ENCODE measurements at regions not wholly inside any gene's neighbourhood (a gene's known extent, or its start where the extent isn't known, plus 50 kb on each side); places are given as distances from the start of the nearest gene placed in this dataset.

DNA sequence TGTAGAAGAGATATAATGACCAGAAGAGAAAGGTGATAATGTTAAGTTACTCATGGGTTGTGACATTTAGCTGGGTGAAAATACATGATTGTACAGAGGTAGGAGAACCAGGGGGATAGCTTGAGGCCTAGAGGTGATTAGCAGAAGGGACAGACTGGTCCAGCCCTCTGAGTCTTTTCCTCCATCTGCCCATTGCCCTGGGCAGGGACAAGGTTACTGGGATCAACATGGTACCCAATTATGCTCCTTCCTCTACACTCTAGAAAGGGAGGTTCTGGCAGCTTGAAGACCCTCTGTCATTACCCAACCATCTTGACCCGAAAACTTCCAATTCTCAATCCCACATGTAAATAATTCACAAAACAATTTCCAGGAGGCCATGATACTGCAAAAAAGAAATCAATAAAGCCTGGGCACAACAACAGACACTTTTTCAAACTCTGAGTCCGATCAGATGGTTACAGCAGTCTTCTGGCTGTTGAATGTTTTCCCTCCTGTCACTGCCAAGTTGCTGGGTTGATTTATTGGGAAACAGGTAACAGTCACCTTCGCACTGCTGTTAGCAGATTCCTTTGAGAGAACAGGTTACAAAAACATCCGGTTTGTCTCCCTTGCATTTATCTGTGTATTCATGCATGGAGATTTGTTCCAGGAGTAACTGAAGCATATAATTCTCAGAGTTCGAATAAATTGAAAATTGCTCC is 239.1 kb upstream of the HTR2A start:
- H3K9me3 Mint-ChIP-seq, result no peaks in the 10 kb centered on the region
- no peak for ATAC-seq (replicated peaks)
- H3K36me3 Mint-ChIP-seq (ENCODE audit: low read depth), result no peaks in the 10 kb centered on the region
- H3K4me3 Mint-ChIP-seq, result no peak overlapping the region
- no peaks in the 10 kb centered on the region for H3K4me1 Mint-ChIP-seq
- H3K27me3 Mint-ChIP-seq, result peaks cover 9% of the 10 kb centered on the region
- H3K27ac Mint-ChIP-seq, result no peak overlapping the region

- H3K4me3 Mint-ChIP-seq, result no peak overlapping the region
- H3K27ac Mint-ChIP-seq, result no peak overlapping the region
- ATAC-seq (replicated peaks), result no peak
- H3K36me3 Mint-ChIP-seq (ENCODE audit: low read depth), result no peaks in the 10 kb centered on the region
- H3K27me3 Mint-ChIP-seq, result peaks cover 4% of the 10 kb centered on the region
- H3K4me1 Mint-ChIP-seq, result no peaks in the 10 kb centered on the region
- H3K9me3 Mint-ChIP-seq, result no peaks in the 10 kb centered on the region
Observed at GRCh38 chr13:47134939-47135489, 238.2 kb upstream of the HTR2A start.

DNA sequence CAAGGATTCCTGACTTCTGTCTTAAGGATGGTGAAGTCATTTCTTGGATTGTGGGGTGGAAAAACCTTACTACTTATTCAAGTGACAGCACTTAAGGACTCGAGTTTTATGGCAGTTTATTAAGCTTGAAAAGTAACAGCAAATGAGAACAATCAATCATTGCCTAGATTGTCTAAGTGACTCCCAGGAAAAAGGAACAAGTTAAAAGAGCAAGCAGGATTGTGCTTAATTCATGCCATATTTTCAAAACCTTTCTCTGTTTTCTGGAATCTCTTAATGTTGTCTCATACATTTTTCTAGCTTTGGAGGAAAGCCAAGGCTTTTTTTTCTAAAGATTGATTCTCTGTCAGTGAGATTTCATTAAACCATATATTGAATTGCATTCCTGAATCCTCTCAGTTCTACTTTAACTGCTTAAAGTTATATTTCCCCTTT is 236.2 kb upstream of the HTR2A start:
- no peak overlapping the region for H3K4me3 Mint-ChIP-seq
- H3K27ac Mint-ChIP-seq, result no peak overlapping the region
- H3K9me3 Mint-ChIP-seq, result no peaks in the 10 kb centered on the region
- no peaks in the 10 kb centered on the region for H3K4me1 Mint-ChIP-seq
- peaks cover 10% of the 10 kb centered on the region for H3K27me3 Mint-ChIP-seq
- no peaks in the 10 kb centered on the region for H3K36me3 Mint-ChIP-seq (ENCODE audit: low read depth)
- no peak for ATAC-seq (replicated peaks)

DNA sequence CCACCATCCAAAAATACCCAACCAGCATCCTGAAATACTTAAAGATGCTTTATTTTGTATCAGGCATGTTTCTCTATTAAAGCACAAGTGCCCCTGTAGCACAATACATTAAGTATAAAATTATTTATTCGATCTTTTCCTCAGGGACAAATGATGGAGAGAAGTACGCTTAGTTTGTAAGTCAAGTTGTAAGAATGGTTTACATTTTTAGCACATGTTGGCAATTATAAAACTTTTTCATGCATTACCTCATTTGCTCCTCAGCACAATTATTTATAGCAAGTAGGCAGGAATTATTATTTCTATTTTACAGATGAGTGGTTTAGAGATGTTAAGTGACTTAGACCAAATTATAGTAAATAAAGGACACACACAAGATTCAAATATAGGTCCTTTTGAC is 232.6 kb upstream of the HTR2A start:
- Mint-ChIP-seq H3K36me3 (ENCODE audit: low read depth) (no peaks in the 10 kb centered on the region), H3K4me1 (no peaks in the 10 kb centered on the region), H3K27me3 (peaks cover 10% of the 10 kb centered on the region), H3K9me3 (no peaks in the 10 kb centered on the region), H3K4me3 (no peak overlapping the region), H3K27ac (no peak overlapping the region)
- no peak for ATAC-seq (replicated peaks)

DNA sequence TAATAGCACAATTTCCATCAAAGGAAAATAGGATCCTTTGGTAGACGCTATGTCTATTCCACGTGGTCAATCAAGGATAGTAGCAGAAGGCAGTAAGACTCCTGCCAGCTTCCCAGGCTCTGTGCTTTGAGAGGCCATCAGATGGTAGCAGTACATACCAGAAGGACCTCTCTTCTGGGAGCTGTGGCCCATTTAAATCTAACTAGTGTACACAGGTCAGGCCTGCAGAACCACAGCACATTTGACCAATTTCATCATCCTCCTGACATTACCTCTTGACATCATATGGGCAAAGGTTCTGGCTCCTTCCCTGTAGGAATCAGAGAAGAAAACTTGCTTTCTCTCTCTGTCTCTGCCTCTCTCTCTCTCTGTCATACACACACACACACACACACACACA is 229.6 kb upstream of the HTR2A start:
- ATAC-seq (replicated peaks), result no peak
- Mint-ChIP-seq H3K27ac (no peak overlapping the region), H3K4me1 (no peaks in the 10 kb centered on the region), H3K36me3 (ENCODE audit: low read depth) (no peaks in the 10 kb centered on the region), H3K27me3 (peaks cover 6% of the 10 kb centered on the region), H3K4me3 (no peak overlapping the region), H3K9me3 (no peaks in the 10 kb centered on the region)

GRCh38 chr13:47121092-47121763 is 224.4 kb upstream of the HTR2A start:
- Mint-ChIP-seq H3K4me3 (no peak overlapping the region), H3K27me3 (peaks cover 9% of the 10 kb centered on the region), H3K9me3 (no peaks in the 10 kb centered on the region), H3K27ac (no peak overlapping the region), H3K4me1 (no peaks in the 10 kb centered on the region), H3K36me3 (ENCODE audit: low read depth) (no peaks in the 10 kb centered on the region)
- no peak for ATAC-seq (replicated peaks)

- Mint-ChIP-seq H3K27me3 (peaks cover 9% of the 10 kb centered on the region), H3K27ac (no peak overlapping the region), H3K36me3 (ENCODE audit: low read depth) (no peaks in the 10 kb centered on the region), H3K4me3 (no peak overlapping the region), H3K4me1 (no peaks in the 10 kb centered on the region), H3K9me3 (no peaks in the 10 kb centered on the region)
- no peak for ATAC-seq (replicated peaks)
Observed at GRCh38 chr13:47120282-47120681, 223.4 kb upstream of the HTR2A start.

- H3K9me3 Mint-ChIP-seq, result no peaks in the 10 kb centered on the region
- no peak overlapping the region for H3K4me3 Mint-ChIP-seq
- ATAC-seq (replicated peaks), result no peak
- H3K27ac Mint-ChIP-seq, result no peak overlapping the region
- no peaks in the 10 kb centered on the region for H3K4me1 Mint-ChIP-seq
- H3K27me3 Mint-ChIP-seq, result peaks cover 9% of the 10 kb centered on the region
- H3K36me3 Mint-ChIP-seq (ENCODE audit: low read depth), result no peaks in the 10 kb centered on the region
Observed at GRCh38 chr13:47119575-47120235, 222.9 kb upstream of the HTR2A start.

DNA sequence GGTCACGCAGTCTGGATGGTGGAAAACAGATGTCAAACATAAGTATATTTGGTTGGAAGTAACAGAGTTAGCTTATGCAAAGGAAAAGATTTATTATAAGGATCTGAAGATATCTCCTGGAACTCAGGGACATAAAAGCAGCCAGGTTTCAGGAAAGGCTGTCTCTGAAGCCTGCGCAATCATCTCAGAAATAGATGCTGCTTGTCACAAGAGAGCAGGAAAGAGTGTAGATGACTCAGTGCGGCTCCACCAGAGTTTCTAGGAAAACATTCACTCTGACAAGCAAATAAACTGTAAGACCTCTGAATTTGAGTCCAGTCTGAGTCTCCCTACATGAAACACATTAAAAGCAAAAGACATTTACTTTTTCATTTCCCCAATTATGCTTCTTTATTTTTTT is 220.4 kb upstream of the HTR2A start:
- Mint-ChIP-seq H3K27ac (no peak overlapping the region), H3K36me3 (ENCODE audit: low read depth) (no peaks in the 10 kb centered on the region), H3K4me1 (no peaks in the 10 kb centered on the region), H3K4me3 (no peak overlapping the region), H3K9me3 (no peaks in the 10 kb centered on the region), H3K27me3 (peaks cover 13% of the 10 kb centered on the region)
- no peak for ATAC-seq (replicated peaks)

DNA sequence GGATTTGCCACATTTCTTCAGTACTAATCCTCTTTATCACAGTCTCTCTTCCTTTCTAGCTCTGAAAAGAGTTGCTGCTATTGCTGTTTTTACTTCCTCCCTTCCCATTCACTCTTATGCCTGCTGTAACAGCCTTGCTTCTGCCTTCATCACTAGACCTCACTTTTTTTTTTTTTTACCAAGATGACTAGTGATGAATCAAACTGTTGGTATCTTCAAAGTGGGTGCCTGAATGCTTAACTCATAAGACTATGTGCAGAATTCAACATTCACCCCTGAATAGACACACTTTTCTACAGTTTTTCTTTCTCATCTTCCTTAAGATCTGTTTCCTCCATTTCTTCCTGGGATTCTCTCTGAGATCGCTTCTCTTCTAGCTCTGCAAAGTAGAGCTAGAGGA is 217.2 kb upstream of the HTR2A start:
- Mint-ChIP-seq H3K27ac (no peak overlapping the region), H3K9me3 (peaks cover 2% of the 10 kb centered on the region), H3K27me3 (peaks cover 4% of the 10 kb centered on the region), H3K4me1 (peaks cover 3% of the 10 kb centered on the region), H3K36me3 (ENCODE audit: low read depth) (no peaks in the 10 kb centered on the region), H3K4me3 (no peak overlapping the region)
- no peak for ATAC-seq (replicated peaks)

DNA sequence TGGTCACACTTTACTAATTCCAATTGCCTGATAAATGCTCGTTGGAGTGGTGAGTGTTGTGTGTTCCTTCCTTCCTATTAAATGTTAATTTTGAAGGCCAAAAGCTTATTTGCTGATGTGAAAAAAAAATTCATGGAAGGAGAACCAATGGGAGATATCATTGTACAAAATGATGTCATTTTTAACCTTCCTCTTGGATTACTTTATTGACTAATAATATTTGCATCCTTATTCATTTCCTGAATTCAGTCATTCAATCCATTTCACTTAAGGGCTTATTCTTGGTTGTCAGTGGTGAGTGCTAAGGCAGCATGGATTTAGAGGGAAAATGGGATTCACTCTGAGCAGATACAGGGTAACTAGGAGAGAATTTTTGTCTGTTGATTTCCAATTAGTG is 216.0 kb upstream of the HTR2A start:
- peaks cover 5% of the 10 kb centered on the region for H3K4me1 Mint-ChIP-seq
- no peak for ATAC-seq (replicated peaks)
- H3K9me3 Mint-ChIP-seq, result peaks cover 4% of the 10 kb centered on the region
- H3K27me3 Mint-ChIP-seq, result peaks cover 4% of the 10 kb centered on the region
- H3K36me3 Mint-ChIP-seq (ENCODE audit: low read depth), result no peaks in the 10 kb centered on the region
- H3K4me3 Mint-ChIP-seq, result no peak overlapping the region
- H3K27ac Mint-ChIP-seq, result no peak overlapping the region

GRCh38 chr13:47112205-47112902 is 215.5 kb upstream of the HTR2A start:
- no peak for ATAC-seq (replicated peaks)

GRCh38 chr13:47111499-47111898 is 214.6 kb upstream of the HTR2A start:
- Mint-ChIP-seq H3K27me3 (peaks cover 4% of the 10 kb centered on the region), H3K4me3 (no peak overlapping the region), H3K27ac (no peak overlapping the region), H3K4me1 (peaks cover 5% of the 10 kb centered on the region), H3K36me3 (ENCODE audit: low read depth) (no peaks in the 10 kb centered on the region), H3K9me3 (peaks cover 4% of the 10 kb centered on the region)
- ATAC-seq (replicated peaks), result no peak

More at GRCh38 chr13:47112205-47112902, 215.5 kb upstream of the HTR2A start:
- peaks cover 4% of the 10 kb centered on the region for H3K9me3 Mint-ChIP-seq
- peaks cover 4% of the 10 kb centered on the region for H3K27me3 Mint-ChIP-seq
- peaks cover 5% of the 10 kb centered on the region for H3K4me1 Mint-ChIP-seq
- H3K36me3 Mint-ChIP-seq (ENCODE audit: low read depth), result no peaks in the 10 kb centered on the region
- no peak overlapping the region for H3K27ac Mint-ChIP-seq
- no peak overlapping the region for H3K4me3 Mint-ChIP-seq

DNA sequence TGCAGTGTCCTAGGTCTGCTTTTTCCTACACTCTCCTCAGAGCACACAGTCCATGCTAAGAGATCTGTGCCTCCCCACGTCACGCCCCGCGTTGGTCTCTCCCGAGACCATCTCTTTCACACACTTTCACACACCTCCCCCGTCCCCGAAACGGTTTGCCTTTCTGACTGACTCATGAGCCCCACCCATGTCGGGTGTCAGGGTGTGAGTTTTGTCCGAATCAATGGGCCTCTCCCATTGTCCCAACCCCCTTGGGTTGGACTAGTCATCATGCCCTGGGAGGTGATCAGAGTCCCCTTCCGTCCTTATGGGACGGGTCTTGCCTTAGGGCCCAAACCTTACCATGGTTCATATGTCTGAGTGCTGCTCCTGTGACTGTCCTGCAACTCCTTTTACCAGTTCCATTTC is 214.0 kb upstream of the HTR2A start:
- ATAC-seq (replicated peaks), result no peak
- Mint-ChIP-seq H3K36me3 (ENCODE audit: low read depth) (no peaks in the 10 kb centered on the region), H3K4me1 (peaks cover 5% of the 10 kb centered on the region), H3K27me3 (peaks cover 4% of the 10 kb centered on the region), H3K9me3 (peaks cover 4% of the 10 kb centered on the region), H3K27ac (no peak overlapping the region), H3K4me3 (no peak overlapping the region)
